SK-N-SH treated with all-trans-retinoic acid at 6 μM for 48 hours (cell line): ENCODE measurements at regions not wholly inside any gene's neighbourhood (a gene's known extent, or its start where the extent isn't known, plus 50 kb on each side); places are given as distances from the start of the nearest gene placed in this dataset.

Experiments
- ATAC-seq: fragments of 200-7000 bp; cut with Tn5 transposase; 3 replicates; pipeline ENCODE4 v1.9.1; 2020; ENCODE audit warnings: mild to moderate bottlenecking, moderate library complexity
- ARNTL ChIP-seq: fragments of 450-650 bp; formaldehyde crosslinking; IDR thresholded peaks from 2 replicates; pipeline ENCODE4 v1.5.0; 2020; ENCODE audit warnings: low read depth, mild to moderate bottlenecking, moderate library complexity, borderline replicate concordance
- BACH2 ChIP-seq: fragments of 250-450 bp; sonication (Bioruptor Pico); IDR thresholded peaks from 2 replicates; pipeline ENCODE4 v1.9.0; 2021; ENCODE audit warnings: mild to moderate bottlenecking, borderline replicate concordance
- CSDC2 ChIP-seq: fragments of 250-450 bp; sonication (Bioruptor Pico); IDR thresholded peaks from 2 replicates; pipeline ENCODE4 v1.5.0; 2020; ENCODE audit warnings: mild to moderate bottlenecking, moderate library complexity
- CSRNP3 ChIP-seq: fragments of 250-450 bp; sonication (Bioruptor Pico); IDR thresholded peaks from 2 replicates; pipeline ENCODE4 v1.5.1; 2021; ENCODE audit warnings: mild to moderate bottlenecking, moderate library complexity
- ESRRG ChIP-seq: fragments of 250-450 bp; sonication (Bioruptor Pico); IDR thresholded peaks from 2 replicates; pipeline ENCODE4 v1.6.1; 2021; ENCODE audit warnings: mild to moderate bottlenecking
- GLIS3 ChIP-seq: fragments of 250-450 bp; sonication (Bioruptor Pico); IDR thresholded peaks from 2 replicates; pipeline ENCODE4 v1.5.0; 2020; ENCODE audit warnings: mild to moderate bottlenecking, moderate library complexity
- ISL1 ChIP-seq: fragments of 250-450 bp; sonication (Bioruptor Pico); IDR thresholded peaks from 2 replicates; pipeline ENCODE4 v2.1.2; 2022; ENCODE audit warnings: mild to moderate bottlenecking, moderate library complexity
- OSR1 ChIP-seq: fragments of 250-450 bp; sonication (Bioruptor Pico); IDR thresholded peaks from 2 replicates; pipeline ENCODE4 v1.8.0; 2022; ENCODE audit warnings: moderate library complexity, mild to moderate bottlenecking, inconsistent platforms
- POU6F1 ChIP-seq: fragments of 250-450 bp; sonication (Bioruptor Pico); IDR thresholded peaks from 2 replicates; pipeline ENCODE4 v1.8.0; 2021; ENCODE audit warnings: low read depth, mild to moderate bottlenecking, moderate library complexity, borderline replicate concordance
- PPARA ChIP-seq: fragments of 250-450 bp; sonication (Bioruptor Pico); IDR thresholded peaks from 2 replicates; pipeline ENCODE4 v1.5.0; 2020; ENCODE audit warnings: mild to moderate bottlenecking, borderline replicate concordance
- RARB ChIP-seq: fragments of 250-450 bp; sonication (Bioruptor Pico); IDR thresholded peaks from 2 replicates; pipeline ENCODE4 v1.8.0; 2021; ENCODE audit warnings: mild to moderate bottlenecking, moderate library complexity
- SNAI2 ChIP-seq: fragments of 250-450 bp; sonication (Bioruptor Pico); IDR thresholded peaks from 2 replicates; pipeline ENCODE4 v1.5.0; 2020; ENCODE audit warnings: mild to moderate bottlenecking, moderate library complexity
- TCF4 ChIP-seq: fragments of 250-450 bp; sonication (Bioruptor Pico); IDR thresholded peaks from 2 replicates; pipeline ENCODE4 v1.8.0; 2021; ENCODE audit warnings: mild to moderate bottlenecking, moderate library complexity, borderline replicate concordance
- TOX ChIP-seq: fragments of 250-450 bp; sonication (Bioruptor Pico); IDR thresholded peaks from 2 replicates; pipeline ENCODE4 v1.8.0; 2021; ENCODE audit warnings: mild to moderate bottlenecking, moderate library complexity, borderline replicate concordance
- ZC3H10 ChIP-seq: fragments of 250-450 bp; sonication (Bioruptor Pico); IDR thresholded peaks from 2 replicates; pipeline ENCODE4 v1.5.1; 2021; ENCODE audit warnings: mild to moderate bottlenecking, moderate library complexity
- ZFP3 ChIP-seq: fragments of 250-450 bp; sonication (Bioruptor Pico); IDR thresholded peaks from 2 replicates; pipeline ENCODE4 v1.5.0; 2020; ENCODE audit warnings: mild to moderate bottlenecking, moderate library complexity
- ZFP30 ChIP-seq: fragments of 450-650 bp; formaldehyde crosslinking; IDR thresholded peaks from 2 replicates; pipeline ENCODE4 v1.5.0; 2022; ENCODE audit warnings: mild to moderate bottlenecking, moderate library complexity
- ZNF565 ChIP-seq: fragments of 450-650 bp; formaldehyde crosslinking; conservative IDR thresholded peaks from 2 replicates; pipeline ENCODE4 v1.5.0; 2020; ENCODE audit warnings: low read depth, mild to moderate bottlenecking, moderate library complexity
- ZNF70 ChIP-seq: fragments of 450-650 bp; formaldehyde crosslinking; IDR thresholded peaks from 2 replicates; pipeline ENCODE4 v1.5.0; 2020; ENCODE audit warnings: mild to moderate bottlenecking, moderate library complexity
- TF ChIP-seq, protein P1 (sequence below): fragments of 250-450 bp; sonication (Bioruptor Pico); IDR thresholded peaks from 2 replicates; pipeline ENCODE4 v1.8.0; 2020; ENCODE audit warnings: mild to moderate bottlenecking, moderate library complexity, borderline replicate concordance
- TF ChIP-seq, protein P2 (sequence below): fragments of 250-450 bp; sonication (Bioruptor Pico); IDR thresholded peaks from 2 replicates; pipeline ENCODE4 v1.5.1; 2020; ENCODE audit warnings: low read depth, mild to moderate bottlenecking, moderate library complexity

- peak; percentile 72 for ATAC-seq
- peak; percentile 34; the same call in 1 of the 2 replicates for TF ChIP-seq CSDC2 (CRISPR knock-in tag)
- no peak for TF ChIP-seq GLIS3 (CRISPR knock-in tag)
- 0 out of 2 replicates have a peak, but pooled peaks have one; percentile 10 for TF ChIP-seq POU6F1 (CRISPR knock-in tag)
- TF ChIP-seq OSR1 (CRISPR knock-in tag), result 0 out of 2 replicates have a peak, but pooled peaks have one; percentile 33
- TF ChIP-seq, all 23 proteins: peak for 3
Measured at GRCh38 chr16:72291121-72291520, 119.2 kb upstream of the PMFBP1 start.

DNA sequence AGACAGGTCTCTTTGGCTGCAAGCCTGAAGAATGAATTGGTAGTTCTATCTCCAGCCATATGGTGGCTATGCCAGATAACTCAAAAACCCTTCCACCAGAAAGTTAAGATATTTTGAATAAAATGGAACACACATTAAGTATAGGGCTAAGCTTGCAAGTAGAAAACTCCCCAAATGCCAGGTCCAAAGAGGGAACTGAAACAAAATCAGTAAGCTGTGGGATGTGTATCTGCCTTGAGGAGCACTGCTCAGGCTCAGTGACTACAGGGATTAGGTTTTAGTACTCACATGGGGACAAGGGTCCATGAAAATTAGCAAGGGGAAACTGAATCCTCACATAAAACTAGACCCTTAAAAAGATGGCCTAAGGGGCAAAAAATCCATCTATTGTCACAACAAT lies 115.7 kb upstream of the PMFBP1 start:
- no peak for ATAC-seq

GRCh38 chr16:72286936-72287620 lies 115.1 kb upstream of the PMFBP1 start:
- no peak for ATAC-seq
- no peak for TF ChIP-seq ISL1 (CRISPR knock-in tag)
- no peak for TF ChIP-seq POU6F1 (CRISPR knock-in tag)
- TF ChIP-seq, protein P1, sequence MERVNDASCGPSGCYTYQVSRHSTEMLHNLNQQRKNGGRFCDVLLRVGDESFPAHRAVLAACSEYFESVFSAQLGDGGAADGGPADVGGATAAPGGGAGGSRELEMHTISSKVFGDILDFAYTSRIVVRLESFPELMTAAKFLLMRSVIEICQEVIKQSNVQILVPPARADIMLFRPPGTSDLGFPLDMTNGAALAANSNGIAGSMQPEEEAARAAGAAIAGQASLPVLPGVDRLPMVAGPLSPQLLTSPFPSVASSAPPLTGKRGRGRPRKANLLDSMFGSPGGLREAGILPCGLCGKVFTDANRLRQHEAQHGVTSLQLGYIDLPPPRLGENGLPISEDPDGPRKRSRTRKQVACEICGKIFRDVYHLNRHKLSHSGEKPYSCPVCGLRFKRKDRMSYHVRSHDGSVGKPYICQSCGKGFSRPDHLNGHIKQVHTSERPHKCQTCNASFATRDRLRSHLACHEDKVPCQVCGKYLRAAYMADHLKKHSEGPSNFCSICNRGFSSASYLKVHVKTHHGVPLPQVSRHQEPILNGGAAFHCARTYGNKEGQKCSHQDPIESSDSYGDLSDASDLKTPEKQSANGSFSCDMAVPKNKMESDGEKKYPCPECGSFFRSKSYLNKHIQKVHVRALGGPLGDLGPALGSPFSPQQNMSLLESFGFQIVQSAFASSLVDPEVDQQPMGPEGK (CRISPR knock-in tag), result no peak
- no peak for TF ChIP-seq BACH2
- TF ChIP-seq, protein P2, sequence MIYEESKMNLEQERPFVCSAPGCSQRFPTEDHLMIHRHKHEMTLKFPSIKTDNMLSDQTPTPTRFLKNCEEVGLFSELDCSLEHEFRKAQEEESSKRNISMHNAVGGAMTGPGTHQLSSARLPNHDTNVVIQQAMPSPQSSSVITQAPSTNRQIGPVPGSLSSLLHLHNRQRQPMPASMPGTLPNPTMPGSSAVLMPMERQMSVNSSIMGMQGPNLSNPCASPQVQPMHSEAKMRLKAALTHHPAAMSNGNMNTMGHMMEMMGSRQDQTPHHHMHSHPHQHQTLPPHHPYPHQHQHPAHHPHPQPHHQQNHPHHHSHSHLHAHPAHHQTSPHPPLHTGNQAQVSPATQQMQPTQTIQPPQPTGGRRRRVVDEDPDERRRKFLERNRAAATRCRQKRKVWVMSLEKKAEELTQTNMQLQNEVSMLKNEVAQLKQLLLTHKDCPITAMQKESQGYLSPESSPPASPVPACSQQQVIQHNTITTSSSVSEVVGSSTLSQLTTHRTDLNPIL, result no peak
- no peak for TF ChIP-seq ZFP30 (CRISPR knock-in tag)
- TF ChIP-seq RARB, result no peak
- TF ChIP-seq SNAI2 (CRISPR knock-in tag), result no peak
- no peak for TF ChIP-seq CSRNP3 (CRISPR knock-in tag)
- no peak for TF ChIP-seq ZFP3 (CRISPR knock-in tag)
- TF ChIP-seq ZC3H10 (CRISPR knock-in tag), result no peak
- TF ChIP-seq ZNF70 (CRISPR knock-in tag), result no peak

More for the DNA sequence above, 115.7 kb upstream of the PMFBP1 start:
- TF ChIP-seq PPARA (CRISPR knock-in tag), result no peak
- TF ChIP-seq ZNF70 (CRISPR knock-in tag), result no peak
- no peak for TF ChIP-seq TCF4
- no peak for TF ChIP-seq ZFP3 (CRISPR knock-in tag)
- TF ChIP-seq ZNF565, result no peak
- no peak for TF ChIP-seq ESRRG (CRISPR knock-in tag)
- TF ChIP-seq, protein P2, result no peak
- no peak for TF ChIP-seq ZC3H10 (CRISPR knock-in tag)
- TF ChIP-seq, protein P1 (CRISPR knock-in tag), result no peak
- TF ChIP-seq CSDC2 (CRISPR knock-in tag), result no peak
- TF ChIP-seq OSR1 (CRISPR knock-in tag), result no peak
- TF ChIP-seq ZFP30 (CRISPR knock-in tag), result no peak
- no peak for TF ChIP-seq TOX (CRISPR knock-in tag)
- no peak for TF ChIP-seq RARB
- no peak for TF ChIP-seq POU6F1 (CRISPR knock-in tag)
- no peak for TF ChIP-seq BACH2
- TF ChIP-seq ARNTL, result no peak
- TF ChIP-seq, all 23 proteins: peak for 0
